ENCODE measurements at regions not wholly inside any gene's neighbourhood (a gene's known extent, or its start where the extent isn't known, plus 50 kb on each side); places are given as distances from the start of the nearest gene placed in this dataset.

DNA sequence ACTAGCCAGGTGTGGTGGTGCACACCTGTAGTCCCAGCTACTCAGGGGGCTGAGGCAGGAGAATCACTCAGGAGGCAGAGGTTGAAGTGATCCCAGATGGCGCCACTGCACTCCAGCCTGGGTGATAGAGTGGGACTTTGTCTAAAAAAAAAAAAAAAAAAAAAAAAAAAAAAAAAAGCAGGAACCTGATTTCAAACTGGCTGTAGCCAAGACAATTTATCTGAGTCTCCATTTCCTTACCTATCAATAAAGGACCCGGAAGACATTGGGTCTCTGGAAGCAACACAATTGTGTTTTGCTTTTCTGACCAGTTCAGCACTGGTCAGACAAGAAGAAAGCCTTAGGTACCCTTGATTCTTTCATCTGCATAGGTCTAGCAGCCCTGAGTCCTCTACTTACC, 491.0 kb downstream of the TBC1D4 start:
- no peak for DNase-seq (ENCODE audit: extremely low read depth, low read depth)
- TF ChIP-seq, protein P1, sequence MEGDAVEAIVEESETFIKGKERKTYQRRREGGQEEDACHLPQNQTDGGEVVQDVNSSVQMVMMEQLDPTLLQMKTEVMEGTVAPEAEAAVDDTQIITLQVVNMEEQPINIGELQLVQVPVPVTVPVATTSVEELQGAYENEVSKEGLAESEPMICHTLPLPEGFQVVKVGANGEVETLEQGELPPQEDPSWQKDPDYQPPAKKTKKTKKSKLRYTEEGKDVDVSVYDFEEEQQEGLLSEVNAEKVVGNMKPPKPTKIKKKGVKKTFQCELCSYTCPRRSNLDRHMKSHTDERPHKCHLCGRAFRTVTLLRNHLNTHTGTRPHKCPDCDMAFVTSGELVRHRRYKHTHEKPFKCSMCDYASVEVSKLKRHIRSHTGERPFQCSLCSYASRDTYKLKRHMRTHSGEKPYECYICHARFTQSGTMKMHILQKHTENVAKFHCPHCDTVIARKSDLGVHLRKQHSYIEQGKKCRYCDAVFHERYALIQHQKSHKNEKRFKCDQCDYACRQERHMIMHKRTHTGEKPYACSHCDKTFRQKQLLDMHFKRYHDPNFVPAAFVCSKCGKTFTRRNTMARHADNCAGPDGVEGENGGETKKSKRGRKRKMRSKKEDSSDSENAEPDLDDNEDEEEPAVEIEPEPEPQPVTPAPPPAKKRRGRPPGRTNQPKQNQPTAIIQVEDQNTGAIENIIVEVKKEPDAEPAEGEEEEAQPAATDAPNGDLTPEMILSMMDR (IDR thresholded peaks at IDR 0.05; ENCODE audit: low read depth, low read length), result no peak

DNA sequence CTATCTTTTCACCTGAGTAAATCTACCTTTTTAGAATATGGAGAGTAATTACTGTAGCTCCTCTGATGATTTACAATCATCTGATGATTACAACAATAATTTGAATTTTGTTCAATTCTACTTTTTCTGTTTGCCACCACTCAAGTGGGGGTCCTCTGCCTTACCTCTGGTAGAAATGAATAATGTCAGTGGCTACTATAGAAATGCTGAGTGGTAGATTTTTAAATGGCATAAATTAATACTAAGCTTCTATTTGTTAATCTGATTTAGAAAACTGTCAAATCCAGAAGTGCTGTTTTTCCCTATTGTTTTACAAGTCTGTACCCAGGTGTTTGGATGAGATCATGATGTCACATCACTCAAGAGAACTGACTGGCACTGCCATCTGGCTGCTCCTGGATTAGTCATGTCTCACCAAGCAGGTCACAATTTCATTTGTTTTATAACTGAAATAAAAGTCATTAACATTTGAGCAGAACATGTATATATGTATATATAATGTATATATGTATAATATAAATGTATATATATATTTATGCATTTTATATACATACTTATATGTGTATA, 494.8 kb downstream of the TBC1D4 start:
- TF ChIP-seq, protein P1 (IDR thresholded peaks at IDR 0.05; ENCODE audit: low read depth, low read length), result no peak
- DNase-seq (ENCODE audit: extremely low read depth, low read depth), result no peak

DNA sequence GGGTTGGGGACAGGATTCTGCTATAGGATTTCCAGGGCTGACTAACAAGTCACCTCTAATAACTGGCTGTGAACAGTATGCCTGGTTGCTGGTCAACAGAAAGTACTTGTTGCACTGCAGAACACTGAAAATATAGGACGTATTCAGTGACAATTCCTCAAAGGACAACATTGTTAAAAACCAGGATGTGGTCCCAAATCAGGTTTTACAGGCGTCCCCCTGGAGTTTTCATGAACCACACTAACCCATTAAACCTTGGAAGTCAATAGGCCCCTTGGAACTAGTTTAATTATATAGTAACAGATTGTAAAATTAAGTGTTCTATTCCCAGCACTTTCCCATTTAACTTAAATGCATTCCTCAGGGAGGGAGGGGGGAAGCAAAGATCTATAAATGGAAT, 495.4 kb downstream of the TBC1D4 start:
- TF ChIP-seq, protein P1 (IDR thresholded peaks at IDR 0.05; ENCODE audit: low read depth, low read length), result no peak
- DNase-seq (ENCODE audit: extremely low read depth, low read depth), result no peak

DNA sequence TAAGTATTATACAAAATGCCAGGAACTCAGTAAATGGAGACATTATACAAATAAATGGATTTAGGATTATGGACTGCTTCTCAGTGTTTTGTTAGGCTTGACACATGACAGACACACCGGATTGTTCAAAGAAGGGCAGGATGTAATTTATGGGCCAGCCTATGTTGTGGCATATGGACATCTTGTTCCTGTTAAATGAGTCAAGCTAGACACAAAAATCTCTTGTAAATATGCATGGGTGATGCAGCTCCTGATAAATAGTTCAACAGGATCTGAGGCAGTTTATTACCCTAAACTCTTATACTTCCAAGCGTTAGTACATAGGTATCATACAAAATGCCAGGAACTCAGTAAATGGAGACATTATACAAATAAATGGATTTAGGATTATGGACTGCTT, 502.3 kb downstream of the TBC1D4 start:
- TF ChIP-seq, protein P1 (IDR thresholded peaks at IDR 0.05; ENCODE audit: low read depth, low read length), result no peak
- no peak for DNase-seq (ENCODE audit: extremely low read depth, low read depth)

DNA sequence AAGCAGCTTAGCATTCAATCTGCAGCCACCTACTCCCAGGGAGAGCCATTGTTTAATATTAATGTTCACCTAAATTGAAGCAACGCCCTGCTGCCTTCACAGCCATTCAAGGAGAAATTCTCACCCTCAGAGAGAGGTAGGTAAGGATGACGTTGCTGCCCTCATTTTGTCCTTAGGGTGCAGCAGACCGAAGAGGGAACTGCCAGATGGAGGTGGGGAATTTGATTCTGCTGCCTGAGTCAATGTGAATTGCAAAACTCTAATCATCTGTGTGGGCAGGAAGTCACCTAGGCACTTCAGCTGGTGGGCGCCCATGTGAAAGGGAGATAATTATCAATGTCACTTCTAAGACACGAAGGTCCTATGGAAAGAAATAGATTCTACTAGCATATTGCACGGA, 503.4 kb downstream of the TBC1D4 start:
- TF ChIP-seq, protein P1 (IDR thresholded peaks at IDR 0.05; ENCODE audit: low read depth, low read length), result no peak
- no peak for DNase-seq (ENCODE audit: extremely low read depth, low read depth)

DNA sequence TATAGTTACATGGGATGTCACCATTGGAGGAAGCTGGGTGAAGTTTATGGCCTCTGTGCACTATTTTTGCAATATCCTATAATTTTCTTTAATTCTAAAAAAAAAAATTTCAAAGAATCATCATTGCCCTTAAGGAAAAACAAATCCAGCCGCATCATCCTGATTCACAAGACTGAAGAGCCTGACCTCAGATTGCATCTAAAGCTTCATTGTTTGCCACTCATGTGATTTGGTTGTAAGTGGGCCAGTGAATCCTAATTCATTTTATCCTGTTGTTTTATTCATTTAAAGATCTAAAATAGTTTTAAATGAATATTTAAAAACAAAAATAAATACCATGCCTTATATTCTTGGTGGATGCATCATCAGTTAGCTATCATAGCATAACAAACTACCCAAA, 504.5 kb downstream of the TBC1D4 start:
- no peak for DNase-seq (ENCODE audit: extremely low read depth, low read depth)
- TF ChIP-seq, protein P1 (IDR thresholded peaks at IDR 0.05; ENCODE audit: low read depth, low read length), result no peak

DNA sequence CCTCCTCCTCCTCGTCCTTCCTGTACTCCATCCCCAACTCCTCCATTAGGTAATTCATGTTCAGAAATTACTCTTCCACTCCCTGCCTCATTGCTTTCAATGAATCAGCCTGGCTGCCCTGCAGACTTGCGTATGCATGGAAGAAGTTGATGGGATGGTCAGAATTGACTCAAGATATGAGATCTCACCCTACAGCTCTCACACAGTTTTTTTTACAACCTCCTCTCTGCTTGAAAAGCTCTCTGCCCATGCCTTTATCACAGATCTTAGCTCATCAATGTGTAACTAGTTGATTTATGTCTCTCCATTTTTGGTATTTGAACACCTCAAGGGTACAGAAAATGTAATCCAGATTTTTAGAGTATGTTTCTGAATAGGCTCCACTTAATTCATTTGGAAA, 506.9 kb downstream of the TBC1D4 start:
- DNase-seq (ENCODE audit: extremely low read depth, low read depth), result no peak
- TF ChIP-seq, protein P1 (IDR thresholded peaks at IDR 0.05; ENCODE audit: low read depth, low read length), result no peak

Data from AG09319 (cell line).